Keratinocyte (primary cell): ENCODE measurements at regions not wholly inside any gene's neighbourhood (a gene's known extent, or its start where the extent isn't known, plus 50 kb on each side); places are given as distances from the start of the nearest gene placed in this dataset.

Experiments used
- EZH2 ChIP-seq: IDR thresholded peaks from one replicate; pipeline ENCODE4 v1.6.1; 2012; ENCODE audit warnings: inconsistent platforms, mild to moderate bottlenecking, low read length, moderate library complexity
- TF ChIP-seq, protein P1 (sequence below), 3 experiments: IDR thresholded peaks in 1 of 3; conservative IDR thresholded peaks in 1 of 3; optimal IDR thresholded peaks in 1 of 3; 2 replicates in 2 of 3; 3 replicates in 1 of 3; pipeline versions ENCODE3 to v1.5.1; 2011; ENCODE audit warnings: low read length in 3 of 3, mild to moderate bottlenecking in 3 of 3, moderate library complexity in 2 of 3, control low read depth in 1 of 3, inconsistent platforms in 1 of 3; ENCODE audit not compliant: insufficient read depth in 2 of 3; ENCODE audit errors: extremely low read depth in 1 of 3

DNA sequence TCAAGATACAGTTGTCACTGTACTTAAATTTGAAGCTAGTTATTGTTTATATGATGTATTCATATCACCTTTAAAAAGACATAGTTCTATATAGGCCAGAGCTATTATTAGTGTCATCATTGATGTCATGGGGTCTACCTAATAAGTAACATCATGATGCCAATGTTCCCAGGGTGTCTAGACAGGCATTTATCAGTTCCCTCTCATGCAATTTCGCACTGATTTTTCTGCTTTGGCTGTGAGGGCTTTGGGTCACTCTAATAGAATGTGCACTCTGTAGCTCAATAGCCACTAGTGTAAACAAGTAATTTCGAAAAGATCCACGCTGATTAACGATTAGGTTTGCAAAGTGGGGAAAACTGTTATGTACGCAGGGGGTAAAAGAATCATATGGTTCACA lies 1651.3 kb downstream of the SLITRK5 start:
- TF ChIP-seq, protein P1, sequence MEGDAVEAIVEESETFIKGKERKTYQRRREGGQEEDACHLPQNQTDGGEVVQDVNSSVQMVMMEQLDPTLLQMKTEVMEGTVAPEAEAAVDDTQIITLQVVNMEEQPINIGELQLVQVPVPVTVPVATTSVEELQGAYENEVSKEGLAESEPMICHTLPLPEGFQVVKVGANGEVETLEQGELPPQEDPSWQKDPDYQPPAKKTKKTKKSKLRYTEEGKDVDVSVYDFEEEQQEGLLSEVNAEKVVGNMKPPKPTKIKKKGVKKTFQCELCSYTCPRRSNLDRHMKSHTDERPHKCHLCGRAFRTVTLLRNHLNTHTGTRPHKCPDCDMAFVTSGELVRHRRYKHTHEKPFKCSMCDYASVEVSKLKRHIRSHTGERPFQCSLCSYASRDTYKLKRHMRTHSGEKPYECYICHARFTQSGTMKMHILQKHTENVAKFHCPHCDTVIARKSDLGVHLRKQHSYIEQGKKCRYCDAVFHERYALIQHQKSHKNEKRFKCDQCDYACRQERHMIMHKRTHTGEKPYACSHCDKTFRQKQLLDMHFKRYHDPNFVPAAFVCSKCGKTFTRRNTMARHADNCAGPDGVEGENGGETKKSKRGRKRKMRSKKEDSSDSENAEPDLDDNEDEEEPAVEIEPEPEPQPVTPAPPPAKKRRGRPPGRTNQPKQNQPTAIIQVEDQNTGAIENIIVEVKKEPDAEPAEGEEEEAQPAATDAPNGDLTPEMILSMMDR (optimal IDR thresholded peaks at IDR 0.05 in 1 of 3, IDR thresholded peaks at IDR 0.05 in 1 of 3, conservative IDR thresholded peaks at IDR 0.05 in 1 of 3; ENCODE audit: extremely low read depth in 1 of 3, insufficient read depth in 2 of 3, low read length in 3 of 3): no peak
- TF ChIP-seq EZH2: no peak
